Transverse colon (tissue), 4 donors: ENCODE measurements at regions not wholly inside any gene's neighbourhood (a gene's known extent, or its start where the extent isn't known, plus 50 kb on each side); places are given as distances from the start of the nearest gene placed in this dataset.

Experiments
- POLR2AphosphoS5 ChIP-seq, 3 donors: sonication (generic); formaldehyde crosslinking; IDR thresholded peaks; one replicate each; pipeline ENCODE4 v1.6.1; 2016; ENCODE audit warnings: antibody characterized with exemption in 3 of 3
- TF ChIP-seq, protein P1 (sequence below), 5 experiments: fragments of 200-600 bp in 3 of 5; fragments of 450-650 bp in 2 of 5; sonication (generic) in 3 of 5; IDR thresholded peaks; 1 replicate in 2 of 5; 2 replicates in 3 of 5; pipeline ENCODE4 v1.5.1; 2016 to 2017; ENCODE audit warnings: antibody characterized with exemption in 5 of 5, inconsistent platforms in 3 of 5, mild to moderate bottlenecking in 2 of 5, moderate library complexity in 1 of 5

GRCh38 chr1:78301141-78301540, 189.6 kb upstream of the PTGFR start:
- TF ChIP-seq, protein P1, sequence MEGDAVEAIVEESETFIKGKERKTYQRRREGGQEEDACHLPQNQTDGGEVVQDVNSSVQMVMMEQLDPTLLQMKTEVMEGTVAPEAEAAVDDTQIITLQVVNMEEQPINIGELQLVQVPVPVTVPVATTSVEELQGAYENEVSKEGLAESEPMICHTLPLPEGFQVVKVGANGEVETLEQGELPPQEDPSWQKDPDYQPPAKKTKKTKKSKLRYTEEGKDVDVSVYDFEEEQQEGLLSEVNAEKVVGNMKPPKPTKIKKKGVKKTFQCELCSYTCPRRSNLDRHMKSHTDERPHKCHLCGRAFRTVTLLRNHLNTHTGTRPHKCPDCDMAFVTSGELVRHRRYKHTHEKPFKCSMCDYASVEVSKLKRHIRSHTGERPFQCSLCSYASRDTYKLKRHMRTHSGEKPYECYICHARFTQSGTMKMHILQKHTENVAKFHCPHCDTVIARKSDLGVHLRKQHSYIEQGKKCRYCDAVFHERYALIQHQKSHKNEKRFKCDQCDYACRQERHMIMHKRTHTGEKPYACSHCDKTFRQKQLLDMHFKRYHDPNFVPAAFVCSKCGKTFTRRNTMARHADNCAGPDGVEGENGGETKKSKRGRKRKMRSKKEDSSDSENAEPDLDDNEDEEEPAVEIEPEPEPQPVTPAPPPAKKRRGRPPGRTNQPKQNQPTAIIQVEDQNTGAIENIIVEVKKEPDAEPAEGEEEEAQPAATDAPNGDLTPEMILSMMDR (IDR thresholded peaks at IDR 0.05), result no peak
- TF ChIP-seq POLR2AphosphoS5 (IDR thresholded peaks at IDR 0.05), result no peak
